Spleen (tissue), 7 donors: ENCODE measurements at regions not wholly inside any gene's neighbourhood (a gene's known extent, or its start where the extent isn't known, plus 50 kb on each side); places are given as distances from the start of the nearest gene placed in this dataset.

Experiments
- POLR2A ChIP-seq, 3 donors: fragments of 450-650 bp; IDR thresholded peaks; one replicate each; pipeline ENCODE4 v1.5.1; 2017; ENCODE audit warnings: antibody characterized with exemption in 3 of 3, mild to moderate bottlenecking in 1 of 3
- POLR2AphosphoS5 ChIP-seq, 3 donors: sonication (generic); formaldehyde crosslinking; IDR thresholded peaks; one replicate each; pipeline ENCODE4 v1.5.1; 2017; ENCODE audit warnings: antibody characterized with exemption in 3 of 3
- TF ChIP-seq, protein P1 (sequence below), 11 experiments: fragments of 200-600 bp in 7 of 11; fragments of 450-650 bp in 4 of 11; sonication (generic) in 4 of 11; IDR thresholded peaks in 8 of 11; conservative IDR thresholded peaks in 3 of 11; 1 replicate in 7 of 11; 2 replicates in 4 of 11; pipeline versions ENCODE4 v1.4.0 to v1.8.0; 2016 to 2021; ENCODE audit warnings: antibody characterized with exemption in 11 of 11, inconsistent platforms in 4 of 11, mild to moderate bottlenecking in 1 of 11
- donor health status: DM: no; HTN: no; CAD: no; lungs with moderate emphysema.
- donor health status: DM: no; HTN: no; CAD: no.
- donor health status: DM: no; HTN: no; CAD: no.

DNA sequence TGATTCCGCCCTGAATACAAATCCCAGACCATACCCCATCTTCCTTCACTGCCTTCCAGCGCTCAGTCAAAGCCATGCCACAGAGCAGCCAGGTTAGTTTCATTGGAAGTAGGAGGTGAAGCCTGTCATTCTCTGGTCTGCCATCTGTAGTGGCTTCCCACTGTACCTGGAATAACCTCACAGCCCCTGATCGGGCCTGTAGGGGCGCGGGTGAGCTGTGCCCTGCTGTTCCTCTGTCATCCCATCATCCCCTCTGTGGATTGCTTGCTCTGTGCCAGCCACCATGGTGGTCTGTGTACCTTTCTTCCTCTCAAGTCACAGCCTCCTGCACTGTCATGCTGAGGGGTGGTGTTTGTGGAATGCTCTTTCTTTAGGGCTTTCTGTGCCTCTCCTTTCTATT is 155.1 kb downstream of the ZNF22 start:
- TF ChIP-seq POLR2A (IDR thresholded peaks at IDR 0.05), result no peak
- TF ChIP-seq, protein P1, sequence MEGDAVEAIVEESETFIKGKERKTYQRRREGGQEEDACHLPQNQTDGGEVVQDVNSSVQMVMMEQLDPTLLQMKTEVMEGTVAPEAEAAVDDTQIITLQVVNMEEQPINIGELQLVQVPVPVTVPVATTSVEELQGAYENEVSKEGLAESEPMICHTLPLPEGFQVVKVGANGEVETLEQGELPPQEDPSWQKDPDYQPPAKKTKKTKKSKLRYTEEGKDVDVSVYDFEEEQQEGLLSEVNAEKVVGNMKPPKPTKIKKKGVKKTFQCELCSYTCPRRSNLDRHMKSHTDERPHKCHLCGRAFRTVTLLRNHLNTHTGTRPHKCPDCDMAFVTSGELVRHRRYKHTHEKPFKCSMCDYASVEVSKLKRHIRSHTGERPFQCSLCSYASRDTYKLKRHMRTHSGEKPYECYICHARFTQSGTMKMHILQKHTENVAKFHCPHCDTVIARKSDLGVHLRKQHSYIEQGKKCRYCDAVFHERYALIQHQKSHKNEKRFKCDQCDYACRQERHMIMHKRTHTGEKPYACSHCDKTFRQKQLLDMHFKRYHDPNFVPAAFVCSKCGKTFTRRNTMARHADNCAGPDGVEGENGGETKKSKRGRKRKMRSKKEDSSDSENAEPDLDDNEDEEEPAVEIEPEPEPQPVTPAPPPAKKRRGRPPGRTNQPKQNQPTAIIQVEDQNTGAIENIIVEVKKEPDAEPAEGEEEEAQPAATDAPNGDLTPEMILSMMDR (IDR thresholded peaks at IDR 0.05 in 8 of 11, conservative IDR thresholded peaks at IDR 0.05 in 3 of 11), result no peak
- no peak for TF ChIP-seq POLR2AphosphoS5 (IDR thresholded peaks at IDR 0.05)
